ENCODE measurements at regions not wholly inside any gene's neighbourhood (a gene's known extent, or its start where the extent isn't known, plus 50 kb on each side); places are given as distances from the start of the nearest gene placed in this dataset.

- TF ChIP-seq CTCF (IDR thresholded peaks at IDR 0.05; ENCODE audit: control extremely low read depth, extremely low read depth, low read depth, missing control alignments): no peak
- no peak for DNase-seq (ENCODE audit: extremely low spot score)
- ChIA-PET POLR2A (no interaction called here), CTCF (no interaction called here)
Observed at GRCh38 chr9:74007833-74008232, 489.3 kb upstream of the RORB start.

DNA sequence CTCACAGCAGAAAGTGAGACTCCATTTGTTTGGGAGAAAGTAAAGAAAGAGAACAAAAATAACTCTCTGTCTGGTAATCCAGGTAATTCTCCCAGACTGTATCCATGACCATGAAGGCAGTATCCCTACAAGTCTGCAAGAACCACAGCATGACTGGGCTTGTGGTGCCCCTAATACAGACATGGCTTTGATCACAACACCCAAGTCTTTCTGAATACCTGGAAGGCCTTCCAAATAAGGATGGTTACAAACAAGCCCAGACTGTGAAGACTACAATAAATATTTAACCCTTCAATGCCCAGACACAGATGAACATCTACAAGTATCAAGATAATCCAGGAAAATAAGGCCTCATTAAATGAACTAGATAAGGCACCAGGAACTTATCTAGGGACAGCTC, 481.1 kb upstream of the RORB start:
- no peak for TF ChIP-seq CTCF (IDR thresholded peaks at IDR 0.05; ENCODE audit: control extremely low read depth, extremely low read depth, low read depth, missing control alignments)
- ChIA-PET CTCF (no interaction called here), POLR2A (no interaction called here)
- DNase-seq (ENCODE audit: extremely low spot score): no peak

DNA sequence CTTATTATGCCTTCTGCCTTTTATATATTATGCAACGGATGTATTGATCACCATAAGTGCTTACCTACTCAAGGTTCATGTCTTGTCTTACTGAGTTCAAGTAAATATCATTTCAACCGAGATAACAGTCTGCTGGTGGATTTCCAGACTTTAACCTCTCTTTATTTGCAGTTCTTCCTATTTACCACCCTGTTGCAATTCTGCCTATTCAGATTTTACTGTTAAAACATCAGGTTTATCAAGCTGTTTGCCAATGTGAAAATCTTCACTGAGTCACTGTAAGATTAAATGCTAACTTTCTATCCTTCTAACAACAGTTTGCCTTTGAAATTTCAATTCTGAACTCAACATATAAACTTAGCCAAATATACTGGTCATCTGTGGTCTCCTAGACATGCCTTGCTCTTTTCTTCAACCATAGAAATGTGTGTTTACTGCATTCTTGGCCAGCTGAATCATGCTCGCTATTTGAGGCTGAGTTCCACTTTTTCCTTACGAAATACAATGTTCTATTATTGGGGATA, 471.7 kb upstream of the RORB start:
- no peak for TF ChIP-seq CTCF (IDR thresholded peaks at IDR 0.05; ENCODE audit: control extremely low read depth, extremely low read depth, low read depth, missing control alignments)

GRCh38 chr9:74032421-74032820, 464.7 kb upstream of the RORB start:
- no peak for DNase-seq (ENCODE audit: extremely low spot score)
- ChIA-PET POLR2A (no interaction called here), CTCF (no interaction called here)
- no peak for TF ChIP-seq CTCF (IDR thresholded peaks at IDR 0.05; ENCODE audit: control extremely low read depth, extremely low read depth, low read depth, missing control alignments)

More for the DNA sequence above, 471.7 kb upstream of the RORB start:
- CTCF ChIA-PET: no interaction called here
- POLR2A ChIA-PET: no interaction called here
- no peak for DNase-seq (ENCODE audit: extremely low spot score)

DNA sequence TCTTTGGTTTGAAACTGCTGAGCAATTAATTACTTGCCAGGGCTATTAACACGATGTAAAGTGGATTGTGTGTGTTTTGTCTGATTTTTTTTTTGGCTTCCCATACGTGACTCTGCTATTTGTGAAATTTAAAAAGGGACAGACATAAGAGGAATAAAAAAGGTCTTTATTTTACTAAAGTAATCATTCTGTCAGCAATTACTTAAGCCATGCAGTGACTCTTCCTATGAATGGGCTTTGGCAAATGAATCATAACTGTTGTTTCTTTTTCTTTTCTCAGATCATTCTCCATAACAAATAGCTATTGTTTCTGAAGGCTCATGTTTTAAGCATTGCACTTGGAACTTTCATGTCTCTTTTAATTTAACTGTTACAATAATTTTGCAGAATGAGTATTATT, 461.3 kb upstream of the RORB start:
- ChIA-PET CTCF (interaction anchor here (1.7 kb wide), 1 partner anchor 9 kb away, joined by 3 read pairs; no protein-coding TSS in a partner anchor), POLR2A (no interaction called here)
- no peak for TF ChIP-seq CTCF (IDR thresholded peaks at IDR 0.05; ENCODE audit: control extremely low read depth, extremely low read depth, low read depth, missing control alignments)

DNA sequence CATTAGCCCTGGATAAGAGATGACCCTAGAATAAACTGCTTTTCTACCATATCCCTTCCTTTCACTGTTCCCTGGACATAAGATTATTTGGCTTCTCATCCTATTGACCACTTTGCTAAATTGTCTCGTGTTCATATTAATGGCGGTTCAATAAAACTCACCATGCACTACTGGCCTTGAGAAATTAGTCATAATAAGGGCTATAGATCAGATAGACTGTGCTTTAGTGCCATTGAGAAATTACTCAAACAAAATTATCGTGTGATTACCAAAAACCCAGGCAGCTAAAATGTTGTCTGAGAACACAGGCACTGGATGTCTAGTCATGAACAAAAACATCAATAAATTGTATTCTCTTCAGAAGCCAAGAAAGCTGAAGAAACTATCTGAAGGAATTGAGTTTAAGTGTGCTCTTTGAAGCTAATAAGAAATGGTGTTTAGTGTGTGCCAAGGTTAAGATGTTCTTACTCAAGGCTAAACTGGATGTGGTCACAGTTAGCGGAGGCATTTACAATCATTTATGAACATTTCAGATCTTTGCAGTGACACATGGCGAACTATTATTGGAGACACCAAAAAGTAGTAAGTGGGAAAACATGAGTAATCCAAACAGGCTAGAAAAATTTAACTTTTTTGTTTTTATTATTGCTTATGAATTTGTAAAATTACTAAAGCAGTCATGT, 460.4 kb upstream of the RORB start:
- POLR2A ChIA-PET: no interaction called here
- no peak for DNase-seq (ENCODE audit: extremely low spot score)
- CTCF ChIA-PET: no interaction called here
- no peak for TF ChIP-seq CTCF (IDR thresholded peaks at IDR 0.05; ENCODE audit: control extremely low read depth, extremely low read depth, low read depth, missing control alignments)

More for the DNA sequence above, 461.3 kb upstream of the RORB start:
- no peak for DNase-seq (ENCODE audit: extremely low spot score)
